ENCODE measurements at regions not wholly inside any gene's neighbourhood (a gene's known extent, or its start where the extent isn't known, plus 50 kb on each side); places are given as distances from the start of the nearest gene placed in this dataset.
A peak's percentile ranks its signal among the peaks of the same experiment; 100 is the strongest.
"Not testable (repeated sequence)": the region's sequence is repeated elsewhere in the genome, so short reads cannot be mapped to it uniquely, and the experiment has no call there.

DNA sequence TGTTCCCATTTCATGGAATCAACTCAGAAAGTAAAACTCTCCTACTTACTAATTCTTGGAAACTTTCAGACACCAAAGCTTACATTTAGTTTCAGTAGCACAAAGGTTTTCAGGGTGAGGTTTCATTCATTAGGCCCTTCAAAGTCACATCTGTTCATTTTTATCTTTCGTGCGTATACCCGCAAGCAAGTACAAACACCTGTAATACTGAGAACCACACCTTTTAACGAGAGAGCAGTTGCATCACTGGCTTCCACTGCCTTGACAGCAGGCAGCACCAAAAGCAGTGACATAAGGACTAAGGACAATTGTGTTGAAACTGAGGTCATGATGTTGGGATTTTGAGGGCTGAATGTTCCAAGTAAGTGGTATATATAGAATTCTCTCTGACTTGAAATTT is 60.5 kb downstream of the GOLGA6L22 start:
- not testable (repeated sequence) for DNase-seq

DNA sequence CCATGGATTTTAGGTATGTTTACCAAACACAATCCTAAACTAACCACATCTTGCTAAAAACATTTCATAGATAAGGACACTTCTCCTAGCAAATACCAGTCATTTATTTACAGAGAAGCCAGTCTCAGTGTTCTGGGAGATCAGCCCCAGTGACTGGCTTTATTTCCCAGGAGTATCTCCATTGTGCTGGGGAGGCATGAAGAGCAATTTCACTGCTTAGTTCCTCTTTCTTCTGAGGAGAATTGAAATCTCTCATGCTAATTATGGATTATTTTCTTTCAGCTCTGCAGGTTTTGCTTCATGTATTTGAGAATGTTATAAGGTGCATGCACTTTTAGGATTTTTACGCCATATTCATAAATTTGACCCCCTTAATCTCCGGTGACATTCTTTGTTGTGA is 67.8 kb downstream of the GOLGA6L22 start:
- not testable (repeated sequence) for DNase-seq

GRCh38 chr15:22527016-22527415 is 68.3 kb downstream of the GOLGA6L22 start:
- not testable (repeated sequence) for DNase-seq

DNA sequence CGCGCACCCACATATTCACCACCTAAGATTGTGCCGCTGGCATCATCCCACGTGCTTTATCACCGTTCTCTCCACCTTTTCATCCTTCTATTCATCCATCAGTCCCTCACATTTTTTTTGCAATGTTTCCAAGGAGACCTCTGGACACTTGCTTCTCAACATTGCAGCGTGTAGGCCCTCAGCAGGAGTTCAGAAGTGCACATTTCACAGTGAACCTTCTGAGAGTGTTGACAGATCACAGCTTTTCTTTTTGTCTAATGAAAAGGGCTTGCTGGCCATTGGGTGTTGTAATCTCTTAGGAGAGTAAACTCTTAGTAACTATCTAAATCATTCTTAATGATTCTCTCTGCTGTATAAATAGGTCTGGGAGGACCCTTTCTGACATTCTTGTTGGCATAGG is 70.5 kb downstream of the GOLGA6L22 start:
- DNase-seq = not testable (repeated sequence)

DNA sequence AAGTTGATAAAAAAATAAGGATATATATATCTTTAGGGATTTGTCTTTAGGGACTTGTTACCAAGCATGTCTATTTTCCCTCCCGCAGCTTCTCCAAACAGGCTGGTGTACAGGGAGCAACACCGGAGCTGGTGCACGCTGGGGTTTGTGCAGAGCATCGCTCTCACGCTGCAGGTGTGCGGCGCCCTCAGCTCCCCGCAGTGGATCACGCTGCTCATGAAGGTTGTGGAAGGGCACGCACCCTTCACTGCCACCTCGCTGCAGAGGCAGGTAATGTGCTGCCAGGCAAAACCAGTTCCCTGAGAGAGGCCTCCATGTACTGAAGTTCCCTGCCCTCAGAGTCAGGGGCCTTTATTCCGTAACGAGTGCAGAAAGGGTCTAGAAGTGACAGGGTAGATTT is 101.0 kb downstream of the GOLGA6L22 start:
- DNase-seq = not testable (repeated sequence)

GRCh38 chr15:22561716-22562115 is 103.0 kb downstream of the GOLGA6L22 start:
- not testable (repeated sequence) for DNase-seq

DNA sequence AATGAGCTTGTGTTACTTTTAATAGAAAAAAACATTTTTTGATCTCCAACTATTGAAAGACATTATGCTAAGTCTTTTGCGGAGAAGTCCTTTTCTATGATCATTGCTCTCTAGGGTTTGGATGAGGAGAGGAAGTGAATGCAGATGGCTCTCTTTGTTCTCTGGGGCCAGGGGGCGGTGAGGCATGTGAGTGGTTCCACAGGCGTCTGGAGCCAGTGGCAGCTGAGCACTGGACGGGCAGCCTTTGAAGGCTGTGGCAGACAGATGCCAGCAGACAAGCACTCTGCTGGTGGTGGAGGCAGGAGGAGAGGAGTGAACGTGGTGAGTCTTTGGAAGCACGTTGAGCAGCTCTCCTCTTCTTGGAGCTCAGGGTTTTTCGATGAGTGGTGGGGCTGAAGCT is 107.8 kb downstream of the GOLGA6L22 start:
- not testable (repeated sequence) for DNase-seq

GRCh38 chr15:22569486-22569885 is 110.8 kb downstream of the GOLGA6L22 start:
- DNase-seq = not testable (repeated sequence)

GRCh38 chr15:22572152-22572735 is 113.5 kb downstream of the GOLGA6L22 start:
- not testable (repeated sequence) for DNase-seq

GRCh38 chr15:22572792-22573191 is 114.1 kb downstream of the GOLGA6L22 start:
- DNase-seq = not testable (repeated sequence)

- not testable (repeated sequence) for DNase-seq
Observed at GRCh38 chr15:22577828-22578227, 119.1 kb downstream of the GOLGA6L22 start.

DNA sequence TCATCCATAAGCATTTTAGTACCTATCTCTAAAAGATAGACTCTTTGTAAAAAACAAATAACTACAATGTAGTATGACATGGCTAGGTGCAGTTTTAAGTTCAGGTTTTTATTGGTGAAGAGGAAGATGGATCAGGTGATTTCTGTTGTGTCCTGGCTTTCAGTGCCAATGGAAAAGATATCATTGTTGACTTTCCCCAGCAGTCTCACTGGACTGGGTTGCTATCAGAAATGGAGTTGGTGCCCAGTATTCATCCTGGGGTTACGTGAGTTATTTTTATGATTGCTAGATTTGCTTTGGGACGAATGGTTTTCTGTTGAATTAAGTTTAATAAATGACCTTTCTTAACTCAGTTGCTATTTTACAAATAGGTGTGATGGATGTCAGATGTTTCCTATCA is 120.5 kb downstream of the GOLGA6L22 start:
- not testable (repeated sequence) for DNase-seq

DNA sequence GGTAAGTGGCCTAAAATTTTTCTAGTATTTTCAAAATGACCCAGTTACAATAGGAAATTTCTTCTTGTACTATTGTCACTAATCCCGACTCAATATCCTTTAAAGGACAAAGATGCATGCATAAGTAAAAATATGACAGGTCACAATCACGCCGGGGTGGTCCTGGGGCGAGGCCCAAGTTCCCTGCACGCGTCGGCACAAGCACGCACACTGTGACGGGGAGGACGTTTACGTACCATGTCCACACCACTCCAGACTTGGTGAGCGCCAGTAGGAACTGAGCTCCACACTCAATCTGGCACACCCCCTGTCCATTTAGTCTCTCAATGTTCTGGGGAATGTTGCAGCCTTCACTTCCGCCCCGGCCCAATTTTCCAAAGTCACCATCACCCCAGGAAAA is 128.7 kb downstream of the GOLGA6L22 start:
- not testable (repeated sequence) for DNase-seq

DNA sequence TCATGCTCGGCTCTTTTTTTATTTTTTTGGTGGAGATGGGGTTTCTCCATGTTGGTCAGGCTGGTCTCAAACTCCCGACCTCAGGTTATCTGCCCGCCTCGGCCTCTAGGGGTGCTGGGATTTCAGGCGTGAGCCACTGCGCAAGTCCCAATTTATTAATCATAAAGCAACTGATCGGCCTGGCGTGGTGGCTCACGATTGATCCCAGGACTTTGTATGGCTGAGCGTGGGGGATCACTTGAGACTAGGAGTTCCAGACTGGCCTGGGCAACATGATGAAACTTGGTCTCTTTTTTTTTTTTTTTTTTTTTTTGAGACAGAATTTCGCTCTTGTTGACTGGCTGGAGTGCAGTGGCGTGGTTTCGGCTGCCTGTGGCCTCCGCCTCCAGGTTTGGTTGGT is 139.8 kb downstream of the GOLGA6L22 start:
- not testable (repeated sequence) for DNase-seq

- DNase-seq = not testable (repeated sequence)
Observed at GRCh38 chr15:22599526-22600320, 141.0 kb downstream of the GOLGA6L22 start.

DNA sequence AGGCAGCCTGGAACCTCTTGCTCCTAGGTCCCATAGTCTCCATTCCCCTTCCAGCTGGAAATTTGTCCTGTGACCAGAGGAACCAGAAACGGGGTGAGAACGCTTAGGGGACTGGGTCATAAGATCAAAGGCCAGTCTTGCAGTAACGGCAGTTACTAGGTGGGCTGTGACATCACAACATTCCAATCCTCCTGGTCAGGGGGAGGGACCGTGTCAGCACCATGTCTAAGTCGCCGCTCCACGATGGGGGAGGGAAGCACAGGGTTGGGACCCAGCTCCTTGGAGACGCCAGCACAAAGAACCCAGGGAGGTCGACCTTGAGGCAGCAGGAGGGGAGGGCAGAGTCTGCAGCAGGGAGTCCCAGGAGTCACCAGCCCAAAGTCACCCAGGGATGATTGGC is 158.3 kb downstream of the GOLGA6L22 start:
- not testable (repeated sequence) for DNase-seq

- DNase-seq = not testable (repeated sequence)
Observed at GRCh38 chr15:22631789-22632188, 154.7 kb upstream of the NIPA1 start.

- not testable (repeated sequence) for DNase-seq
Observed at GRCh38 chr15:22639983-22640382, 146.5 kb upstream of the NIPA1 start.

GRCh38 chr15:22649458-22649857 is 137.0 kb upstream of the NIPA1 start:
- not testable (repeated sequence) for DNase-seq

- not testable (repeated sequence) for DNase-seq
Observed at GRCh38 chr15:22651179-22651578, 135.3 kb upstream of the NIPA1 start.

DNA sequence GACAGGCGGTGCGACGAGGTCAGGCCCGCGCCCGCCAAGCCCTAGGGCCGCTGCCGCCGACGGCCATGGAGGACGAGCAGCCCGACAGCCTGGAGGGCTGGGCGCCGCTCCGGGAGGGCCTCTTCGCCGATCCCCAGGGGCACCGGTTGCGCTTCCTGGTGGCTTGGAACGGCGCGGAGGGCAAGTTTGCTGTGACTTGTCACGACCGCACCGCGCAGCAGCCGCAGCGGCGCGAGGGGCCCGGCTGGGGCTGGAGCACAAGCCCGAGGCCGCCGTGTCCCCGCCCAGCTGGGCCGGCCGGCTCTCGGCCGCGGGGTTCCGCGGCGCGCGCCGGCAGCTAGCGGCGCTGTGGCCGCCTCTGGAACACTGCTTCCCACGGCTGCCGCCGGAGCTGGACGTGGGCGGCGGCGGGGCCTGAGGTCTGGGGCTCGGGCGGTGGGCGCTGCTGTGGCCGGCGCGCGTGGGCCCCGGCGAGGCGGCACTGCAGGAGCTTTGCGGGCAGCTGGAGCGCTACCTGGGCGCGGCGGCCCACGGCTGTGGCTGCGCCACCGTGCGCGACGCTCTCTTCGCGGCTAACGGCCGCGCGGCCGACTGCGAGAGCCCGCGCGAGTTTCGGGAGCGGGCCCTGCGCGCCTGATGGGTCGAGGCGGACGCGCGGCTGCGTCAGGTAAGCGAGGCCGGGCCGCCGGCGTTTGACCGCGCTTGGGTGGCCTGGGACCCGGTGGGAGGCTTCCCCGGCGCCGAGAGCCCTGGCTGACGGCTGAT is 122.0 kb upstream of the NIPA1 start:
- peak; percentile 26 for DNase-seq

GRCh38 chr15:22665059-22665702 is 121.3 kb upstream of the NIPA1 start:
- DNase-seq = not testable (repeated sequence)

DNA sequence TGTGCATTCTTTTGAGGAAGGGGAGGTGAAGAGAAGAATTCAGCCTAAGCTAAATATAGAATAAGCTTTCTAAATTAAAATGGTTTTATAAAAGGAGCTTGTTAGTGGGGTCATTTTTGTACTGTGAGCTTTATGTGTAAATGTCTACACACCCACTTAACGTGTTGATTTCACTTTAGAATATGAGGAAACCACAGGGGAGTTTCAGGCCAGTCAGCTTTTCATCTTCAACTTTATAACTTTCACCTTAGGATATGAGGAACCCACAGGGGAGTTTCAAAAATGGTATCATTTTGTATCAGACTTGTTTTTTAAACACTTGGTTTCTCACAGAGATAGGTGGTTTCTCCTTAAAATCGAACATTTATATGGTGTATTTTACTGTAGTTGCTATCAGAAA is 120.7 kb upstream of the NIPA1 start:
- DNase-seq = not testable (repeated sequence)

All from activated gamma-delta T cell (primary cell).